ENCODE measurements at regions not wholly inside any gene's neighbourhood (a gene's known extent, or its start where the extent isn't known, plus 50 kb on each side); places are given as distances from the start of the nearest gene placed in this dataset.

DNA sequence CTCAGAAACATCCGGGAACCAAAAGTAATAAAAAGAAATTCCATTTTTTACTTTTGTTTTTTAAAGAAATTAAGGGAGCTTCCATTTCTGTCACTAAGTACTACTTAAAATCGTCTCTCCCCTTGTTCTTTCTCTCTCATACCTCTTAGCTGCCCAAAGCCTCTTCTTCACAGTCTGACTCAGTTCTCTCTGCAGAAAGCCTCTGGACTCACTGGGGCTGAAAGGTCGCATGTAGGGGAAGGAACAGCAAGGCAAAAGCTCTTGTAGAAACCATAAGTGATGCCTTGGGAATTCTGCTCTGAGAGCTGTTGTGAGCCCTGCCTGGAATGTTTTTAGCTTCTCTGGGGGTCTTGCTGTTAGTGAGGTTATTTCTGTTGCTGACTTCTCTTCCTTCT, 100.8 kb upstream of the RANBP3L start:
- TF ChIP-seq, protein P1, sequence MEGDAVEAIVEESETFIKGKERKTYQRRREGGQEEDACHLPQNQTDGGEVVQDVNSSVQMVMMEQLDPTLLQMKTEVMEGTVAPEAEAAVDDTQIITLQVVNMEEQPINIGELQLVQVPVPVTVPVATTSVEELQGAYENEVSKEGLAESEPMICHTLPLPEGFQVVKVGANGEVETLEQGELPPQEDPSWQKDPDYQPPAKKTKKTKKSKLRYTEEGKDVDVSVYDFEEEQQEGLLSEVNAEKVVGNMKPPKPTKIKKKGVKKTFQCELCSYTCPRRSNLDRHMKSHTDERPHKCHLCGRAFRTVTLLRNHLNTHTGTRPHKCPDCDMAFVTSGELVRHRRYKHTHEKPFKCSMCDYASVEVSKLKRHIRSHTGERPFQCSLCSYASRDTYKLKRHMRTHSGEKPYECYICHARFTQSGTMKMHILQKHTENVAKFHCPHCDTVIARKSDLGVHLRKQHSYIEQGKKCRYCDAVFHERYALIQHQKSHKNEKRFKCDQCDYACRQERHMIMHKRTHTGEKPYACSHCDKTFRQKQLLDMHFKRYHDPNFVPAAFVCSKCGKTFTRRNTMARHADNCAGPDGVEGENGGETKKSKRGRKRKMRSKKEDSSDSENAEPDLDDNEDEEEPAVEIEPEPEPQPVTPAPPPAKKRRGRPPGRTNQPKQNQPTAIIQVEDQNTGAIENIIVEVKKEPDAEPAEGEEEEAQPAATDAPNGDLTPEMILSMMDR (IDR thresholded peaks at IDR 0.05; ENCODE audit: low read depth, low read length, poor library complexity, severe bottlenecking), result no peak
- no peak for TF ChIP-seq EZH2phosphoT487 (IDR thresholded peaks at IDR 0.05; ENCODE audit: borderline replicate concordance, low read length)

Data from DOHH2 (cell line).